GM23248 (cell line): ENCODE measurements at regions not wholly inside any gene's neighbourhood (a gene's known extent, or its start where the extent isn't known, plus 50 kb on each side); places are given as distances from the start of the nearest gene placed in this dataset.

Source experiments
- EZH2 ChIP-seq: fragments of 200-600 bp; sonication (generic); IDR thresholded peaks from 2 replicates; pipeline ENCODE4 v1.6.1; 2018; ENCODE audit warnings: antibody characterized with exemption, mild to moderate bottlenecking; ENCODE audit not compliant: insufficient read depth, poor library complexity, severe bottlenecking
- EZH2phosphoT487 ChIP-seq: fragments of 200-600 bp; sonication (generic); IDR thresholded peaks from 2 replicates; pipeline ENCODE4 v1.6.1; 2018; ENCODE audit warnings: antibody characterized with exemption, moderate library complexity, mild to moderate bottlenecking, low read depth; ENCODE audit not compliant: insufficient read depth

GRCh38 chr2:65501836-65502235 lies 69.4 kb upstream of the SPRED2 start:
- no peak for TF ChIP-seq EZH2
- TF ChIP-seq EZH2phosphoT487 = no peak
